NOMO-1 (cell line): ENCODE measurements at regions not wholly inside any gene's neighbourhood (a gene's known extent, or its start where the extent isn't known, plus 50 kb on each side); places are given as distances from the start of the nearest gene placed in this dataset.
"Not testable (repeated sequence)": the region's sequence is repeated elsewhere in the genome, so short reads cannot be mapped to it uniquely, and the experiment has no call there.

ENCODE experiments used
- DNase-seq, 2 experiments: peaks; one replicate each; lab custom pipeline; 2025; ENCODE audit not compliant: unreplicated experiment in 2 of 2; lab: John Stamatoyannopoulos, UW

- not testable (repeated sequence) for DNase-seq
These were observed 435.2 kb downstream of the ZNF479 start for GRCh38 chr7:56697058-56697457.

GRCh38 chr7:56686276-56686859, 445.9 kb downstream of the ZNF479 start:
- DNase-seq: no peak

GRCh38 chr7:56639173-56639746, 493.0 kb downstream of the ZNF479 start:
- DNase-seq: no peak

GRCh38 chr7:56609852-56610355, 493.7 kb upstream of the NUPR2 start:
- no peak for DNase-seq

- DNase-seq: no peak
These were observed 488.9 kb upstream of the NUPR2 start for GRCh38 chr7:56605146-56605545.

- DNase-seq: no peak
These were observed 462.4 kb upstream of the NUPR2 start for GRCh38 chr7:56578612-56579011.

- no peak for DNase-seq
These were observed 454.8 kb upstream of the NUPR2 start for GRCh38 chr7:56570968-56571367.

- DNase-seq: no peak
These were observed 422.6 kb upstream of the NUPR2 start for GRCh38 chr7:56538541-56539429.

GRCh38 chr7:56537952-56538351, 421.7 kb upstream of the NUPR2 start:
- no peak for DNase-seq

GRCh38 chr7:56537477-56537876, 421.3 kb upstream of the NUPR2 start:
- DNase-seq: no peak

GRCh38 chr7:56495165-56495564, 378.9 kb upstream of the NUPR2 start:
- DNase-seq: no peak

- no peak for DNase-seq
These were observed 377.7 kb upstream of the NUPR2 start for GRCh38 chr7:56493704-56494450.

- DNase-seq: no peak
These were observed 377.0 kb upstream of the NUPR2 start for GRCh38 chr7:56493196-56493595.

- no peak for DNase-seq
These were observed 375.6 kb upstream of the NUPR2 start for GRCh38 chr7:56491636-56492425.

GRCh38 chr7:56483861-56484550, 367.8 kb upstream of the NUPR2 start:
- no peak for DNase-seq

GRCh38 chr7:56483153-56483552, 366.9 kb upstream of the NUPR2 start:
- no peak for DNase-seq

- no peak for DNase-seq
These were observed 363.5 kb upstream of the NUPR2 start for GRCh38 chr7:56479748-56480147.

GRCh38 chr7:56479136-56479535, 362.9 kb upstream of the NUPR2 start:
- no peak for DNase-seq

GRCh38 chr7:56474271-56474670, 358.1 kb upstream of the NUPR2 start:
- no peak for DNase-seq

- DNase-seq: no peak
These were observed 355.6 kb upstream of the NUPR2 start for GRCh38 chr7:56471811-56472210.
